Body of pancreas (tissue), 4 donors: ENCODE measurements at regions not wholly inside any gene's neighbourhood (a gene's known extent, or its start where the extent isn't known, plus 50 kb on each side); places are given as distances from the start of the nearest gene placed in this dataset.

Experiments
- POLR2A ChIP-seq, 3 donors: fragments of 450-650 bp; IDR thresholded peaks; one replicate each; pipeline ENCODE4 v1.6.1; 2016; ENCODE audit warnings: antibody characterized with exemption in 3 of 3, mild to moderate bottlenecking in 2 of 3
- TF ChIP-seq, protein P1 (sequence below), 7 experiments: fragments of 450-650 bp in 4 of 7; fragments of 200-600 bp in 3 of 7; sonication (generic) in 3 of 7; IDR thresholded peaks; one replicate each; pipeline ENCODE4 v1.5.1; 2016 to 2019; ENCODE audit warnings: antibody characterized with exemption in 7 of 7

DNA sequence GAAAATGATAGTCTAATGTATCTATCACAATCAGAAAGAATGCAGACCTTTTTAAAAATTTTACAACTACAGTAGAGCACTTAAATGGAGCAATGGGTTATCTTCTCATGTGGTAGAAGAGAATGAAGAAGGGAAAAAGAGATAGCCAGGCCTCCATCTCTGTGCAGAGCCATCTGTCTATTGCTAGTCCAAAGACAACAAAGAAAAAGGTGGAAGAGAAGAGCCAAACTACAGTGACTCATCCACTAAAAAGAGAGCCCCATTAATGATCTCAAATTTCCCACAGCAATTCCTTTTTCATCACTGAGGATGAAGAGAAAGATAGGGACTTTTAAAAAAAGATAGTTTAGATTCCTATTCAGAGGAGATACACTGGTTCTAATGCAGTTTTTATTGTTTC, 232.9 kb downstream of the ATXN7L3B start:
- TF ChIP-seq, protein P1, sequence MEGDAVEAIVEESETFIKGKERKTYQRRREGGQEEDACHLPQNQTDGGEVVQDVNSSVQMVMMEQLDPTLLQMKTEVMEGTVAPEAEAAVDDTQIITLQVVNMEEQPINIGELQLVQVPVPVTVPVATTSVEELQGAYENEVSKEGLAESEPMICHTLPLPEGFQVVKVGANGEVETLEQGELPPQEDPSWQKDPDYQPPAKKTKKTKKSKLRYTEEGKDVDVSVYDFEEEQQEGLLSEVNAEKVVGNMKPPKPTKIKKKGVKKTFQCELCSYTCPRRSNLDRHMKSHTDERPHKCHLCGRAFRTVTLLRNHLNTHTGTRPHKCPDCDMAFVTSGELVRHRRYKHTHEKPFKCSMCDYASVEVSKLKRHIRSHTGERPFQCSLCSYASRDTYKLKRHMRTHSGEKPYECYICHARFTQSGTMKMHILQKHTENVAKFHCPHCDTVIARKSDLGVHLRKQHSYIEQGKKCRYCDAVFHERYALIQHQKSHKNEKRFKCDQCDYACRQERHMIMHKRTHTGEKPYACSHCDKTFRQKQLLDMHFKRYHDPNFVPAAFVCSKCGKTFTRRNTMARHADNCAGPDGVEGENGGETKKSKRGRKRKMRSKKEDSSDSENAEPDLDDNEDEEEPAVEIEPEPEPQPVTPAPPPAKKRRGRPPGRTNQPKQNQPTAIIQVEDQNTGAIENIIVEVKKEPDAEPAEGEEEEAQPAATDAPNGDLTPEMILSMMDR (IDR thresholded peaks at IDR 0.05): no peak
- TF ChIP-seq POLR2A (IDR thresholded peaks at IDR 0.05): no peak
